Testis (tissue), 2 donors: ENCODE measurements at regions not wholly inside any gene's neighbourhood (a gene's known extent, or its start where the extent isn't known, plus 50 kb on each side); places are given as distances from the start of the nearest gene placed in this dataset.

Experiments
- CTCF ChIP-seq, 3 experiments: fragments of 450-650 bp in 2 of 3; fragments of 200-600 bp in 1 of 3; sonication (generic) in 1 of 3; IDR thresholded peaks; one replicate each; pipeline ENCODE4 v1.5.1; 2016 to 2019; ENCODE audit warnings: antibody characterized with exemption in 3 of 3, mild to moderate bottlenecking in 2 of 3, moderate library complexity in 1 of 3
- POLR2A ChIP-seq: fragments of 450-650 bp; IDR thresholded peaks from one replicate; pipeline ENCODE4 v1.6.1; 2017; ENCODE audit warnings: antibody characterized with exemption, mild to moderate bottlenecking, moderate library complexity

DNA sequence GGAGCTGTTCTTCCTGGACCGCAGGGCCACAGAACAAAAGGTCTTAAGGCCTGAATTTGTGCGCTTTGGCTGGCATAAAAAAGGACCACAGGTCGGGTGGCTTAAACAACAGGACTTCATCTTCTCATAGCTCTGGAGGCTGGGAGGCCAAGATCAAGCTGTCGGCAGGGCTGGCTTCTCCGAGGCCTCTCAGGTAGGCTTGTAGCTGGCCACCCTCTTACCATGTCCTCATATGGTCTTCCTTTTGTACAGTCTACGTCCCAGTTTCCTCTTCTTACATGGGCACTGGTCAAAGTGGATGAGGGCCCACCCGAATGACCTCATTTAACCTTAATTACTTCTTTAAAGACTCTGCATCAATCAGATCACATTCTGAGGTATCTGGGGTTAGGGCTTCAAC is 257.6 kb downstream of the CBLN1 start:
- no peak for TF ChIP-seq CTCF (IDR thresholded peaks at IDR 0.05)
- TF ChIP-seq POLR2A = no peak
